IMR-90 (cell line): ENCODE measurements at regions not wholly inside any gene's neighbourhood (a gene's known extent, or its start where the extent isn't known, plus 50 kb on each side); places are given as distances from the start of the nearest gene placed in this dataset.

Experiments
- ATAC-seq: fragments of 200-7000 bp; cut with Tn5 transposase; 2 replicates; pipeline ENCODE4 v1.9.1; 2020; ENCODE audit warnings: low read depth, mild to moderate bottlenecking, moderate library complexity
- BruUV-seq: library from RNA; stranded (reverse); fragments of 400-500 nt; replicated peaks from 2 replicates; lab custom pipeline; 2021; lab: Mats Ljungman, UMichigan
- CTCF ChIA-PET: fragments of 300-600 bp; formaldehyde crosslinking; extraction: SDS; loops from one replicate; lab custom pipeline; 2021; ENCODE audit warnings: antibody characterized with exemption; lab: Yijun Ruan, JAX
- POLR2A ChIA-PET: fragments of 300-600 bp; sonication (Branson Sonifier 250); formaldehyde crosslinking; loops from one replicate; lab custom pipeline; 2022; ENCODE audit warnings: antibody characterized with exemption; ENCODE audit not compliant: unreplicated experiment; lab: Charles Lee
- DNase-seq: peaks from one replicate; pipeline ENCODE4 v3.0.0; 2013
- H2AFZ ChIP-seq: replicated peaks from 2 replicates; pipeline ENCODE3; 2013; ENCODE audit warnings: low read length, mild to moderate bottlenecking; ENCODE audit not compliant: poor library complexity
- H2AK5ac ChIP-seq: 2 replicates; pipeline ENCODE4 v1.6.1; 2013; ENCODE audit warnings: low read depth, low read length, inconsistent platforms
- H2AK9ac ChIP-seq: replicated peaks from 2 replicates; pipeline ENCODE3; 2013; ENCODE audit warnings: mild to moderate bottlenecking, low read depth, low read length, moderate library complexity; ENCODE audit not compliant: poor library complexity
- H2BK120ac ChIP-seq: 2 replicates; pipeline ENCODE4 v1.6.1; 2013; ENCODE audit warnings: low read depth, low read length, inconsistent platforms
- H2BK15ac ChIP-seq: 3 replicates; pipeline ENCODE4 v1.6.1; 2013; ENCODE audit warnings: low read depth, low read length, inconsistent platforms
- H2BK20ac ChIP-seq: 2 replicates; pipeline ENCODE4 v1.6.1; 2013; ENCODE audit warnings: low read depth, mild to moderate bottlenecking, inconsistent platforms, low read length, moderate library complexity
- H2BK5ac ChIP-seq: 2 replicates; pipeline ENCODE4 v1.6.1; 2013; ENCODE audit warnings: mild to moderate bottlenecking, low read depth, low read length, inconsistent platforms; ENCODE audit not compliant: poor library complexity, severe bottlenecking
- H3K14ac ChIP-seq: replicated peaks from 2 replicates; pipeline ENCODE4 v1.6.1; 2013; ENCODE audit warnings: low read depth, low read length, inconsistent platforms
- H3K18ac ChIP-seq: 2 replicates; pipeline ENCODE4 v1.6.1; 2013; ENCODE audit warnings: low read depth, low read length, control low read depth
- H3K23ac ChIP-seq: 2 replicates; pipeline ENCODE4 v1.6.1; 2013; ENCODE audit warnings: low read depth, low read length, inconsistent platforms
- H3K27ac ChIP-seq: 2 replicates; pipeline ENCODE4 v1.5.1; 2013; ENCODE audit warnings: mild to moderate bottlenecking, control low read depth, low read length; ENCODE audit not compliant: insufficient read depth
- H3K27me3 ChIP-seq: 2 replicates; pipeline ENCODE4 v1.6.1; 2013; ENCODE audit warnings: low read length; ENCODE audit not compliant: control insufficient read depth, insufficient read depth
- H3K36me3 ChIP-seq: 2 replicates; pipeline ENCODE4 v1.6.1; 2013; ENCODE audit warnings: low read length, mixed read lengths; ENCODE audit not compliant: control insufficient read depth, insufficient read depth
- H3K4ac ChIP-seq: 2 replicates; pipeline ENCODE4 v1.6.1; 2013; ENCODE audit warnings: low read depth, low read length, inconsistent platforms
- H3K4me1 ChIP-seq: 2 replicates; pipeline ENCODE4 v1.6.1; 2013; ENCODE audit warnings: low read length, mixed read lengths; ENCODE audit not compliant: control insufficient read depth, insufficient read depth
- H3K4me2 ChIP-seq: 2 replicates; pipeline ENCODE4 v1.6.1; 2013; ENCODE audit warnings: low read depth, mild to moderate bottlenecking, control low read depth, low read length, moderate library complexity
- H3K4me3 ChIP-seq: 2 replicates; pipeline ENCODE4 v1.5.1; 2013; ENCODE audit warnings: low read depth, mild to moderate bottlenecking, control low read depth, low read length, moderate library complexity; ENCODE audit not compliant: insufficient read depth
- H3K56ac ChIP-seq: 2 replicates; pipeline ENCODE4 v1.6.1; 2013; ENCODE audit warnings: low read length, inconsistent platforms; ENCODE audit not compliant: insufficient read depth; ENCODE audit errors: extremely low read depth
- H3K79me1 ChIP-seq, 2 experiments: 2 replicates each; pipeline ENCODE4 v1.6.1; 2013; ENCODE audit warnings: low read length in 2 of 2, inconsistent platforms in 1 of 2, low read depth in 1 of 2
- H3K9ac ChIP-seq: 2 replicates; pipeline ENCODE4 v1.6.1; 2013; ENCODE audit warnings: low read depth, low read length, control low read depth
- H3K9me1 ChIP-seq: 2 replicates; pipeline ENCODE4 v1.6.1; 2013; ENCODE audit warnings: low read length, inconsistent platforms; ENCODE audit not compliant: insufficient read depth
- H3K9me3 ChIP-seq: 2 replicates; pipeline ENCODE4 v1.6.1; 2013; ENCODE audit warnings: low read length; ENCODE audit not compliant: control insufficient read depth, insufficient read depth
- H4K20me1 ChIP-seq: 2 replicates; pipeline ENCODE4 v1.6.1; 2013; ENCODE audit warnings: low read length, inconsistent platforms; ENCODE audit not compliant: insufficient read depth
- H4K5ac ChIP-seq: 2 replicates; pipeline ENCODE4 v1.6.1; 2013; ENCODE audit warnings: mild to moderate bottlenecking, low read depth, low read length, control low read depth
- H4K8ac ChIP-seq, 2 experiments: 2 replicates each; pipeline ENCODE4 v1.6.1; 2013; ENCODE audit warnings: low read depth in 2 of 2, low read length in 2 of 2, control low read depth in 1 of 2, inconsistent platforms in 1 of 2
- H4K91ac ChIP-seq: 2 replicates; pipeline ENCODE4 v1.6.1; 2013; ENCODE audit warnings: low read depth, low read length, inconsistent platforms; ENCODE audit not compliant: insufficient read depth
- WGBS, 2 experiments: methylation state at CpG; one replicate each; pipeline versions ENCODE4 v1.1.5 to v1.1.7; 2013; ENCODE audit warnings: missing lambda C conversion rate in 2 of 2; ENCODE audit not compliant: insufficient read length in 1 of 2; ENCODE audit errors: extremely low coverage in 2 of 2; 5-methylcytosine and 5-hydroxymethylcytosine counted together
- dilution Hi-C: fragments of 300-500 bp; cut with HindIII; formaldehyde crosslinking; loops from one replicate; pipeline ENCODE4 v1.14.3; 2018; ENCODE audit warnings: low sequenced_read_pairs; ENCODE audit not compliant: unreplicated experiment
- in situ Hi-C: fragments of 300-500 bp; cut with MboI; formaldehyde crosslinking; loops from 3 replicates; pipeline ENCODE4 v1.14.3; 2019; ENCODE audit warnings: low sequenced_read_pairs, inconsistent platforms, mixed read lengths
- intact Hi-C: fragments of 100-400 bp; cut with micrococcal nuclease; formaldehyde crosslinking; loops from 2 replicates; pipeline ENCODE4 v1.10.0; 2022
- TF ChIP-seq, protein P1 (sequence below): fragments of 150-350 bp; IDR thresholded peaks from 2 replicates; pipeline ENCODE4 v1.6.1; 2016; ENCODE audit warnings: low read depth, mild to moderate bottlenecking, low read length, moderate library complexity, borderline replicate concordance

DNA sequence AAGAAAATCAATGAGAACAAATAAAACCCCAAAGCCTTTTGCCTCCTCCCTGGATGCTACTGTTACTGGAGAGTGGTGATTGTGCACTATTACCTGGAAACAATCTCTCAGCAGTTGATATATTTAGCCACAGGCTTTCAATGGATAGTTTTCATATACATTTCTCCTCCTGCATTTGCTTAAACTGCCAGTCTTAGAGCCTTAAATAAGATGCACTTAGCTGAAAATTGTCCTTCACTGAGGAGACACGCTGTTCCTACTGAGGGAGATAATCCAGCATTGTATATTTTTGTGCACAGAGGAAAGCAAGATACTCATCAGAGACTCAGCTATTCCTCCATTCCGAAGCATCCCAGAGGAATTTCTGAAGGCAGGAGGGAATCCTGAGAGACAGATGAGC is 520.2 kb upstream of the C16orf82 start:
- WGBS, 2 experiments = no CpG with 5 or more reads among the region's 2 CpGs
- no peak overlapping the region for H3K9ac ChIP-seq
- H3K4me3 ChIP-seq = no peak overlapping the region
- CTCF ChIA-PET = no interaction called here
- H4K91ac ChIP-seq = no peak overlapping the region
- TF ChIP-seq, protein P1, sequence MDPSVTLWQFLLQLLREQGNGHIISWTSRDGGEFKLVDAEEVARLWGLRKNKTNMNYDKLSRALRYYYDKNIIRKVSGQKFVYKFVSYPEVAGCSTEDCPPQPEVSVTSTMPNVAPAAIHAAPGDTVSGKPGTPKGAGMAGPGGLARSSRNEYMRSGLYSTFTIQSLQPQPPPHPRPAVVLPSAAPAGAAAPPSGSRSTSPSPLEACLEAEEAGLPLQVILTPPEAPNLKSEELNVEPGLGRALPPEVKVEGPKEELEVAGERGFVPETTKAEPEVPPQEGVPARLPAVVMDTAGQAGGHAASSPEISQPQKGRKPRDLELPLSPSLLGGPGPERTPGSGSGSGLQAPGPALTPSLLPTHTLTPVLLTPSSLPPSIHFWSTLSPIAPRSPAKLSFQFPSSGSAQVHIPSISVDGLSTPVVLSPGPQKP = no peak
- H3K9me3 ChIP-seq = peaks cover 15% of the 10 kb centered on the region
- H2BK20ac ChIP-seq = no peak overlapping the region
- DNase-seq (no peak), ATAC-seq (no peak)
- no TSS peak for BruUV-seq
- no peak overlapping the region for H3K4me2 ChIP-seq
- no peaks in the 10 kb centered on the region for H3K9me1 ChIP-seq
- no peak overlapping the region for H4K8ac ChIP-seq
- no peak overlapping the region for H2AK5ac ChIP-seq
- POLR2A ChIA-PET = no interaction called here
- H3K18ac ChIP-seq = no peak overlapping the region
- H4K5ac ChIP-seq = no peak overlapping the region
- no peaks in the 10 kb centered on the region for H3K36me3 ChIP-seq
- no peak overlapping the region for H2BK15ac ChIP-seq
- no peak overlapping the region for H3K56ac ChIP-seq
- no peak overlapping the region for H3K23ac ChIP-seq
- H3K27ac ChIP-seq = no peak overlapping the region
- no peak overlapping the region for H2AFZ ChIP-seq
- intact Hi-C loops = no loop called here
- H2AK9ac ChIP-seq = no peak overlapping the region
- H3K4ac ChIP-seq = no peak overlapping the region
- H2BK5ac ChIP-seq = no peak overlapping the region
- dilution Hi-C loops = no loop called here
- in situ Hi-C loops = no loop called here
- H3K14ac ChIP-seq = no peak overlapping the region
- no peaks in the 10 kb centered on the region for H3K27me3 ChIP-seq
- H2BK120ac ChIP-seq = no peak overlapping the region
- no peaks in the 10 kb centered on the region for H3K79me1 ChIP-seq
- no peaks in the 10 kb centered on the region for H3K4me1 ChIP-seq
- H4K20me1 ChIP-seq = no peaks in the 10 kb centered on the region
